Ishikawa (cell line): ENCODE measurements at regions not wholly inside any gene's neighbourhood (a gene's known extent, or its start where the extent isn't known, plus 50 kb on each side); places are given as distances from the start of the nearest gene placed in this dataset.

Source experiments
- CEBPB ChIP-seq: IDR thresholded peaks from 2 replicates; pipeline ENCODE4 v1.6.1; 2012
- CREB1 ChIP-seq: IDR thresholded peaks from 2 replicates; pipeline ENCODE4 v1.6.1; 2012; ENCODE audit warnings: low read depth
- EGR1 ChIP-seq: IDR thresholded peaks from 2 replicates; pipeline ENCODE4 v1.6.1; 2012
- EP300 ChIP-seq: IDR thresholded peaks from 2 replicates; pipeline ENCODE4 v1.6.1; 2012; ENCODE audit warnings: borderline replicate concordance
- FOXM1 ChIP-seq: IDR thresholded peaks from 2 replicates; pipeline ENCODE4 v1.6.1; 2012; ENCODE audit warnings: low read depth, borderline replicate concordance
- NFIC ChIP-seq: IDR thresholded peaks from 2 replicates; pipeline ENCODE4 v1.6.1; 2012
- RAD21 ChIP-seq: IDR thresholded peaks from 2 replicates; pipeline ENCODE4 v1.6.1; 2012; ENCODE audit warnings: low read depth
- TAF1 ChIP-seq: IDR thresholded peaks from 2 replicates; pipeline ENCODE4 v1.6.1; 2012; ENCODE audit warnings: low read depth, mild to moderate bottlenecking
- TCF12 ChIP-seq: IDR thresholded peaks from 2 replicates; pipeline ENCODE4 v1.6.1; 2012; ENCODE audit warnings: low read depth
- TEAD4 ChIP-seq: IDR thresholded peaks from 2 replicates; pipeline ENCODE4 v1.6.1; 2012
- YY1 ChIP-seq: IDR thresholded peaks from 2 replicates; pipeline ENCODE4 v1.6.1; 2012; ENCODE audit warnings: low read depth
- ZBTB7A ChIP-seq: IDR thresholded peaks from 2 replicates; pipeline ENCODE4 v1.6.1; 2012; ENCODE audit warnings: low read depth
- TF ChIP-seq, protein P1 (sequence below): IDR thresholded peaks from 2 replicates; pipeline ENCODE4 v1.6.1; 2012; ENCODE audit warnings: low read depth, mild to moderate bottlenecking
- TF ChIP-seq, protein P2 (sequence below): IDR thresholded peaks from 2 replicates; pipeline ENCODE4 v1.6.1; 2012
- TF ChIP-seq, protein P3 (sequence below): IDR thresholded peaks from 2 replicates; pipeline ENCODE4 v1.6.1; 2012

DNA sequence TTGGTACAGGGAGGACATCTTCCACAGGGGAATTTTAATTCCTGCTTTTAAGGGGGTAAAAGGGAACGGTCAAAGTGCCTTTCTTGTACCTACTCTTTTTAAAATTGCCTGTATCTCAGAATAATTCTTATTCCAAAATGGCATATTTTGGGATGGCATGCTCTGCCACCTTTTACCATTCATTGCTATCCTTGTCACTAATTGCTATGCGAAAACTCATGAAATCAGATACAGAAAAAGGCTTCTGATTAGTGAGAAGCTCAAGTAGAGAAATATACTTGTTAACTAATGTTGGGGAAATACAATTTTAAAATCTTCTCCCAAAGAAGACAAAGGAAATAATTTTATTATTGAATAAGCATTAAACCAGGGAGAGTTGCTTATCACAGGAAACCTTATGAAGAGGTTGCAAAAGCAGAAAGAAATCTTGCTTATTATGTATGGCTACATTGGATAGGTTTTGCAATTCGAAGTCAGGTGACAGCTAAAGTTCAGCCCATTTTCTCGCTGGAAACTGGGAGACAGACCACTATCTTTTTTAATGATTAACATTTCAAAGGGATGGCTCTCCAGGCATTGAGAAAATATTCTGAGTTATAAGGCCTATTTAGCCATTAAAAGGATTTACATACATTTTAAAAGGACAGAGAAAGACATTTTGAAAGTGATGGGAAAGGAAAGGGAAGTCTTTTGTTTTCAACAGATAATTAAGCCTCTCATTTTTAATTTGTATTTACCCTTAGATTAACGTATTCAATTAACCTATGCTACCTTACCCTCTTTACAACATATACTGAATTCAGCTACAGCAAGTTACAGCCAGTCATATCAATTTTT, 110.3 kb upstream of the PRSS16 start:
- TF ChIP-seq, protein P1, sequence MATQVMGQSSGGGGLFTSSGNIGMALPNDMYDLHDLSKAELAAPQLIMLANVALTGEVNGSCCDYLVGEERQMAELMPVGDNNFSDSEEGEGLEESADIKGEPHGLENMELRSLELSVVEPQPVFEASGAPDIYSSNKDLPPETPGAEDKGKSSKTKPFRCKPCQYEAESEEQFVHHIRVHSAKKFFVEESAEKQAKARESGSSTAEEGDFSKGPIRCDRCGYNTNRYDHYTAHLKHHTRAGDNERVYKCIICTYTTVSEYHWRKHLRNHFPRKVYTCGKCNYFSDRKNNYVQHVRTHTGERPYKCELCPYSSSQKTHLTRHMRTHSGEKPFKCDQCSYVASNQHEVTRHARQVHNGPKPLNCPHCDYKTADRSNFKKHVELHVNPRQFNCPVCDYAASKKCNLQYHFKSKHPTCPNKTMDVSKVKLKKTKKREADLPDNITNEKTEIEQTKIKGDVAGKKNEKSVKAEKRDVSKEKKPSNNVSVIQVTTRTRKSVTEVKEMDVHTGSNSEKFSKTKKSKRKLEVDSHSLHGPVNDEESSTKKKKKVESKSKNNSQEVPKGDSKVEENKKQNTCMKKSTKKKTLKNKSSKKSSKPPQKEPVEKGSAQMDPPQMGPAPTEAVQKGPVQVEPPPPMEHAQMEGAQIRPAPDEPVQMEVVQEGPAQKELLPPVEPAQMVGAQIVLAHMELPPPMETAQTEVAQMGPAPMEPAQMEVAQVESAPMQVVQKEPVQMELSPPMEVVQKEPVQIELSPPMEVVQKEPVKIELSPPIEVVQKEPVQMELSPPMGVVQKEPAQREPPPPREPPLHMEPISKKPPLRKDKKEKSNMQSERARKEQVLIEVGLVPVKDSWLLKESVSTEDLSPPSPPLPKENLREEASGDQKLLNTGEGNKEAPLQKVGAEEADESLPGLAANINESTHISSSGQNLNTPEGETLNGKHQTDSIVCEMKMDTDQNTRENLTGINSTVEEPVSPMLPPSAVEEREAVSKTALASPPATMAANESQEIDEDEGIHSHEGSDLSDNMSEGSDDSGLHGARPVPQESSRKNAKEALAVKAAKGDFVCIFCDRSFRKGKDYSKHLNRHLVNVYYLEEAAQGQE = no peak
- TF ChIP-seq YY1 = no peak
- TF ChIP-seq EGR1 = no peak
- TF ChIP-seq CREB1 = no peak
- TF ChIP-seq NFIC = no peak
- no peak for TF ChIP-seq ZBTB7A
- TF ChIP-seq FOXM1 = no peak
- TF ChIP-seq, protein P2, sequence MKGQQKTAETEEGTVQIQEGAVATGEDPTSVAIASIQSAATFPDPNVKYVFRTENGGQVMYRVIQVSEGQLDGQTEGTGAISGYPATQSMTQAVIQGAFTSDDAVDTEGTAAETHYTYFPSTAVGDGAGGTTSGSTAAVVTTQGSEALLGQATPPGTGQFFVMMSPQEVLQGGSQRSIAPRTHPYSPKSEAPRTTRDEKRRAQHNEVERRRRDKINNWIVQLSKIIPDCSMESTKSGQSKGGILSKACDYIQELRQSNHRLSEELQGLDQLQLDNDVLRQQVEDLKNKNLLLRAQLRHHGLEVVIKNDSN = no peak

DNA sequence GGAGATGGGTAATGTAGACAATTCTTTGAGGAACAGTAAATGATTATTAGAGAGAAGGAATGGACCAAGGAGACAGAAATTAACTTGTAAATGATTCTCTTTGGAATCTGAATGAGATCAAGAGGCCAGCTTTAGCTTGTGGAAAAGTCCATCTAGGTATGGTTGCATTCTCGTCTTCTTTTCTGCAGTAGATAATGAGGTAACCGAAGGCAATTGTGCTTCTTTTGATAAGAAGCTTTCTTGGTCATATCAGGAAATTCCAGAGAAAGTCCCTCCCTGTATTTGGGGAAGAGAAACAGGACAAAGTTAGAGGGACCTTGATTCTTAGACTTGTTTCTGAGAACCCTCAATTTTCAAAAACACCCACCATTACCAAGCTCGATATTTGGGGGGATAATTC, 109.1 kb upstream of the PRSS16 start:
- TF ChIP-seq YY1 (no peak), TCF12 (no peak), RAD21 (no peak), CREB1 (no peak), FOXM1 (no peak), TAF1 (no peak), TEAD4 (no peak), EGR1 (no peak), CEBPB (no peak), NFIC (no peak), EP300 (no peak), ZBTB7A (no peak)
- TF ChIP-seq, protein P2 = no peak
- TF ChIP-seq, protein P1 = no peak
- TF ChIP-seq, protein P3, sequence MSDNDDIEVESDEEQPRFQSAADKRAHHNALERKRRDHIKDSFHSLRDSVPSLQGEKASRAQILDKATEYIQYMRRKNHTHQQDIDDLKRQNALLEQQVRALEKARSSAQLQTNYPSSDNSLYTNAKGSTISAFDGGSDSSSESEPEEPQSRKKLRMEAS = no peak

DNA sequence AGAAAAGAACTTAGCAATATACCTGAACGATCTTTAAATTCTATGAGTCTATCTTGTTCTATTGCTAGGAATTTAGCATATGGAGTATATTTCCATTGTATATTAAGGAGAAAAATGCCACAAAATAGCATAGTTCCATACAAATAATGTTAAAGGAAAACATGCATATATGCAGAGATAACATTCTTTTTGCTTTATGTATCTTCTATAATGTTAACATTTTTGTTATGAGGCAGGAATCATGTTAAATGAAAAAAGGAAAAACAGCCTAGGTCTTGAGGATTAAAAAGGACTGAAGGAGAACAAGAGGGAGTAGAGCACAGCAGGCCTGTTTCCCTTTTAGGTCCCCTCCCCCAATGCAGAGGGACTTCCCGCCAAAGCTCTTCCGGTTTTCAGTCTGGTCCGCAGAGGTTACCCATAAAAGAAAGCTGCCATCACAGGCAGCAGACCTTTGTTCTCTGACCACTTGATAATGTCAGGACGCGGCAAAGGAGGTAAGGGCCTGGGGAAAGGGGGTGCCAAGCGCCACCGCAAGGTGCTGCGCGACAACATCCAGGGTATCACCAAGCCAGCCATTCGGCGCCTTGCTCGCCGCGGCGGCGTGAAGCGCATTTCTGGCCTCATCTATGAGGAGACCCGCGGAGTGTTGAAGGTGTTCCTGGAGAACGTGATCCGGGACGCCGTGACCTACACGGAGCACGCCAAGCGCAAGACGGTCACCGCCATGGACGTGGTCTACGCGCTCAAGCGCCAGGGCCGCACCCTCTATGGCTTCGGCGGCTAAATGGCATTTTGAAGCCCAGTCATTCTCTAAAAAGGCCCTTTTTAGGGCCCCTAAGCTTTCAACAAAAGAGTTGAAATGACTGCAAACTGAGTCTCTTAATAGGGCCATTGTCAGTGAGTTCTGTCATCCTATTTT, 108.4 kb upstream of the PRSS16 start:
- TF ChIP-seq RAD21 (no peak), NFIC (no peak), EP300 (no peak), TEAD4 (no peak), TCF12 (no peak)
- TF ChIP-seq, protein P3 = no peak

DNA sequence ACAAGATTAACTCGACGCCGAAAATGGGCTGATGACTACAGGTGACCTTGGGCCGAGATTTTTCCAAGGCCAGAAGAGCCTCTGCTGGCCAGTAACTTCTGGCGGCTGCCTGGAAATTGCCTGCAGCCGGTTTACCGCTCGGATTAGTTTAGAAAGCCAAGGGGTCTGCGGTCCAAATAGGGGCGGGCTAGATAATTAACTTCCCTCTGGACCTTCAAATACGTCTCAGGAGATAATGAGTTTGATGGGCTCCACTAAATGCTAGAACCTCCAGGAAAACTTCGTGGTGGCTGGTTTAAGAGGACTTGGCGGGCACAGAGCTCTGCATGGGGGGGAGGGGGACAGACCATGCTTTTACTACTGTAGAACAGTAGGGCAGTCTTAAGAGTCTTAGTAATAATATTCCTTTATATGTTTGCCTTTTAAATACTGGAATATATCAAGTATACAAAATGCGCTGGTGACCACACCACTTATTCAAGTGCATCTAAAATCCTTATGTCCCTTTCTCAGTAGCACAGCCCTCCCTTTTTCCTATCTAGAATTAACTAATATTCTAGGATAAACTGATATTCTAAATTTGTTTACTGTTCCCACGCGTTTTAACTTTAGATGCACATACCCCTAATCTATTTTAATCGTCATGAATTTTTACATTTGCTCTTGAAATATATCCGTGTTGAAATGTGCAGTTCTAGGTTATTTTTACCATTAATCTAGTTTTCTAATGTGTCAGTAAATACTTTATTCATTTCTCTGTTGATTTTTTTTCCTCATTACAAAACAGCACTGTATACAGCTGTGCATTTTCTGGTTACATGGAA, 107.5 kb upstream of the PRSS16 start:
- TF ChIP-seq, protein P2 = no peak
- TF ChIP-seq RAD21 = no peak
